Naive thymus-derived CD4-positive, alpha-beta T cell (primary cell): ENCODE measurements at regions not wholly inside any gene's neighbourhood (a gene's known extent, or its start where the extent isn't known, plus 50 kb on each side); places are given as distances from the start of the nearest gene placed in this dataset.

ENCODE experiments used
- ATAC-seq: fragments of 150-1000 bp; cut with Tn5 transposase; 2 replicates; pipeline ENCODE4 v1.10.0; 2021; ENCODE audit warnings: mild to moderate bottlenecking, moderate library complexity
- CTCF ChIA-PET: fragments of 350-600 bp; sonication (Branson Sonifier 250); formaldehyde crosslinking; loops from one replicate; lab custom pipeline; 2021; ENCODE audit warnings: antibody characterized with exemption; lab: Charles Lee
- POLR2A ChIA-PET: fragments of 350-600 bp; sonication (Branson Sonifier 250); formaldehyde crosslinking; loops from one replicate; lab custom pipeline; 2021; ENCODE audit warnings: antibody characterized with exemption, inconsistent platforms; lab: Charles Lee
- DNase-seq, 9 donors: peaks; one replicate each; pipeline versions ENCODE4 v3.0.0 to v3.0.0-alpha.2; 2020 to 2022; ENCODE audit warnings: mixed read lengths in 1 of 9
- H3K27ac ChIP-seq: one replicate; pipeline ENCODE4 v1.7.0; 2013; ENCODE audit warnings: mild to moderate bottlenecking, low read depth, low read length, moderate library complexity
- H3K27me3 ChIP-seq, 2 donors: one replicate each; pipeline ENCODE4 v1.7.0; 2013; ENCODE audit warnings: low read length in 2 of 2, mild to moderate bottlenecking in 2 of 2, moderate library complexity in 2 of 2; ENCODE audit not compliant: control insufficient read depth in 2 of 2, insufficient read depth in 2 of 2
- H3K36me3 ChIP-seq, 3 experiments: 1 replicate in 2 of 3; 2 replicates in 1 of 3; pipeline ENCODE4 v1.7.0; 2013; ENCODE audit warnings: low read length in 3 of 3, mild to moderate bottlenecking in 3 of 3, moderate library complexity in 1 of 3; ENCODE audit not compliant: insufficient read depth in 3 of 3, control insufficient read depth in 2 of 3
- H3K4me1 ChIP-seq, 2 donors: one replicate each; pipeline ENCODE4 v1.7.0; 2013; ENCODE audit warnings: low read length in 2 of 2, mild to moderate bottlenecking in 2 of 2, moderate library complexity in 1 of 2; ENCODE audit not compliant: control insufficient read depth in 2 of 2, insufficient read depth in 2 of 2
- H3K4me3 ChIP-seq: 2 replicates; pipeline ENCODE4 v1.7.0; 2013; ENCODE audit warnings: mild to moderate bottlenecking, low read length
- H3K9me3 ChIP-seq, 3 experiments: 1 replicate in 2 of 3; 2 replicates in 1 of 3; pipeline ENCODE4 v1.7.0; 2013; ENCODE audit warnings: low read length in 3 of 3; ENCODE audit not compliant: control insufficient read depth in 2 of 3
- H3K27ac Mint-ChIP-seq, 9 donors: one replicate each; pipeline ENCODE4 v1.8.0; 2020 to 2022; ENCODE audit warnings: mixed read lengths in 9 of 9, mild to moderate bottlenecking in 8 of 9, moderate library complexity in 5 of 9, inconsistent platforms in 2 of 9
- H3K27me3 Mint-ChIP-seq, 5 donors: one replicate each; pipeline ENCODE4 v1.8.0; 2021 to 2022; ENCODE audit warnings: mixed read lengths in 5 of 5, mild to moderate bottlenecking in 1 of 5
- H3K36me3 Mint-ChIP-seq, 5 donors: one replicate each; pipeline ENCODE4 v1.8.0; 2020 to 2022; ENCODE audit warnings: mixed read lengths in 5 of 5, mild to moderate bottlenecking in 3 of 5, inconsistent platforms in 1 of 5
- H3K4me1 Mint-ChIP-seq, 7 donors: one replicate each; pipeline ENCODE4 v1.8.0; 2020 to 2022; ENCODE audit warnings: mixed read lengths in 7 of 7, mild to moderate bottlenecking in 3 of 7, inconsistent platforms in 1 of 7
- H3K4me3 Mint-ChIP-seq, 10 donors: one replicate each; pipeline ENCODE4 v1.8.0; 2020 to 2022; ENCODE audit warnings: mild to moderate bottlenecking in 10 of 10, mixed read lengths in 10 of 10, moderate library complexity in 6 of 10, inconsistent platforms in 2 of 10
- H3K9me3 Mint-ChIP-seq, 11 donors: one replicate each; pipeline ENCODE4 v1.8.0; 2020 to 2022; ENCODE audit warnings: mixed read lengths in 11 of 11, mild to moderate bottlenecking in 4 of 11, inconsistent platforms in 1 of 11, moderate library complexity in 1 of 11
- intact Hi-C, 2 donors: fragments of 100-400 bp; cut with micrococcal nuclease; formaldehyde crosslinking; loops; one replicate each; pipeline ENCODE4 v1.15.1; 2023

DNA sequence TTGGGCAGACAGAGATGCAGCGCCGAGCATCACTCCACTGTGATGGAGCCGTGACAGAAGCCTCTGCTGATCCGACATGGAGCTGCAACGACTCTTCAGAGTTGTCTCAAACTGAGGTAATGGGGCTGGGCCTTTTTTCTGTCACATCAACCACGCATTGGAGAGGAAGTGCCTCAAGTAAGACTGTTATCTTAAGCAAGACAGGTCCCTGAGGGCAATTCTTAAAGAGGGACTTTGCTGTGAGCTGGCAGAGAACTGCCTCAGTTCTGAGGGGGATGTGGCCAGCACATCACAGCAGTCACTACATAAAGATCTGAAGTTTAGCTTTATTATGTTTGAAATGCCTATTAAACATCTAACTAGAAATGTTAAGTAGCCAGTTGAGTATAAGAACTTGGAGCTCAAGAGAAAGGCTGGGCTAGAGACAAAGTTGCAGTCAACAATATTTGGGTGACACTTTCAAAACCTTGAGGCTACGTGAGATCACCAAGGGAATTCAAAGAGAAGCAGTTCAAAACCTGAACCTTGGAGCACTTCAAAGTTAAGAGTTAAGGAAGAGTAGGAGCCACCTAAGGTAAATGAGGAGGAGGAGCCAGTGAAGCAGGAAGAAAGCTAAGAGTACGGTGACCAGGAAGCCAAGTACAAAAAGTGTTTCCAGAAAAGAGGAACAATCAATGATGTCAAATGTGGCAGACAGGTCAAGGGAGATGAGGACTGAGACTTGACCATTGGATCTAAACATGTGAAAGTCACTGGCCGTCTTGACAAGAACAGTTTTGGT lies 54.2 kb upstream of the BCL9 start:
- no peaks in the 10 kb centered on the region for H3K4me1 Mint-ChIP-seq
- DNase-seq (no peak), ATAC-seq (no peak)
- H3K36me3 ChIP-seq: no peaks in the 10 kb centered on the region
- H3K4me3 Mint-ChIP-seq: no peak overlapping the region
- intact Hi-C loops: loop anchor here in 1 of 2 donors (1.0 kb wide), 1 partner anchor 18 kb away; no protein-coding TSS in a partner anchor
- no peaks in the 10 kb centered on the region for H3K9me3 ChIP-seq
- H3K36me3 Mint-ChIP-seq: no peaks in the 10 kb centered on the region
- H3K27ac ChIP-seq: no peak overlapping the region
- H3K27me3 ChIP-seq: peaks cover 0 to 4% of the 10 kb centered on the region in 2 donors
- H3K27me3 Mint-ChIP-seq: peaks cover 8 to 17% (median 13%) of the 10 kb centered on the region in 5 donors
- no peak overlapping the region for H3K27ac Mint-ChIP-seq
- CTCF ChIA-PET: interaction anchor here (1.2 kb wide), 1 partner anchor 140 kb away, joined by 5 read pairs; no protein-coding TSS in a partner anchor
- POLR2A ChIA-PET: no interaction called here
- H3K4me3 ChIP-seq: no peak overlapping the region
- H3K4me1 ChIP-seq: no peaks in the 10 kb centered on the region
- peaks cover 0 to 2% (median 0%) of the 10 kb centered on the region in 11 donors for H3K9me3 Mint-ChIP-seq

DNA sequence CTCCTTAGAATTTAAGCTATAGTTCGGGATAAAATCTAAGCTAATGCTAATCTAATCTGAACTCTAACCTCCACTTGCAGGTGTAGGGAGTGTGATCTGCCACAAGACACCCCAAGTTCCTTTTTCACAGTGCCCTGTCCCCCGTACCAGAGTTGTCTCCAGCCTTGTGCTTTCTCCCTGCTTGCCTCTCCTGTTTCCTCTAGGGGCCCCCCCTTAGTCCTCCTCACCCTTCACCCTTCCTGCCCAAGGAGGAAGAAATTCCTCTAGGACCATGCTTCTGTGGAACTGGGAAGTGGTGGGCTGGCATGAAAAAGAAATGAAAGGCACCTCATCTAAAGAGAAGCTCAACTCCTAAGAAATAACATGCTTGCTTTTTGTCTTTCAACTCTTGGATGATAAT lies 50.2 kb upstream of the BCL9 start:
- ChIA-PET CTCF (interaction anchor here (1.1 kb wide), 1 partner anchor 349 kb away, joined by 3 read pairs; no protein-coding TSS in a partner anchor), POLR2A (no interaction called here)
- no peak overlapping the region for H3K4me3 ChIP-seq
- Mint-ChIP-seq H3K9me3 (no peaks in the 10 kb centered on the region), H3K4me1 (peaks cover 0 to 7% (median 0%) of the 10 kb centered on the region in 7 donors), H3K27ac (no peak overlapping the region), H3K27me3 (peaks cover 0 to 12% (median 2%) of the 10 kb centered on the region in 5 donors), H3K4me3 (no peak overlapping the region), H3K36me3 (no peaks in the 10 kb centered on the region)
- no peak for DNase-seq
- no peak overlapping the region for H3K27ac ChIP-seq
- H3K9me3 ChIP-seq: no peaks in the 10 kb centered on the region
- peaks cover 0 to 4% of the 10 kb centered on the region in 2 donors for H3K27me3 ChIP-seq
- ATAC-seq: no peak
- H3K4me1 ChIP-seq: no peaks in the 10 kb centered on the region
- intact Hi-C loops: loop anchor here in 1 of 2 donors (10.0 kb wide), 1 partner anchor 216 kb away; no protein-coding TSS in a partner anchor
- H3K36me3 ChIP-seq: no peaks in the 10 kb centered on the region
